PC-3 (cell line): ENCODE measurements at regions not wholly inside any gene's neighbourhood (a gene's known extent, or its start where the extent isn't known, plus 50 kb on each side); places are given as distances from the start of the nearest gene placed in this dataset.

Source experiments
- ATAC-seq: fragments of 200-7000 bp; cut with Tn5 transposase; 2 replicates; pipeline ENCODE4 v1.9.1; 2020; ENCODE audit warnings: mild to moderate bottlenecking, moderate library complexity
- BruUV-seq: library from RNA; stranded (reverse); fragments of 400-500 nt; replicated peaks from 2 replicates; lab custom pipeline; 2021; lab: Mats Ljungman, UMichigan
- CTCF ChIA-PET: fragments of 300-600 bp; sonication (Branson Sonifier 250); formaldehyde crosslinking; loops from one replicate; lab custom pipeline; 2022; ENCODE audit warnings: antibody characterized with exemption; lab: Charles Lee
- POLR2A ChIA-PET: fragments of 300-600 bp; sonication (Branson Sonifier 250); formaldehyde crosslinking; loops from one replicate; lab custom pipeline; 2022; ENCODE audit warnings: antibody characterized with exemption; ENCODE audit not compliant: unreplicated experiment; lab: Charles Lee
- DNase-seq: peaks from one replicate; pipeline ENCODE4 v3.0.0-alpha.2; 2015
- H2AFZ ChIP-seq: fragments of 300-600 bp; sonication (generic); 2 replicates; pipeline ENCODE4 v1.6.0; 2016; ENCODE audit warnings: antibody characterized with exemption, low read length
- H3F3A ChIP-seq: fragments of 300-600 bp; sonication (generic); one replicate; pipeline ENCODE4 v1.6.0; 2017; ENCODE audit warnings: antibody characterized with exemption, low read length, control low read depth, mild to moderate bottlenecking; ENCODE audit not compliant: unreplicated experiment
- H3K27ac ChIP-seq: fragments of 300-600 bp; sonication (generic); 2 replicates; pipeline ENCODE4 v1.5.1; 2016; ENCODE audit warnings: mild to moderate bottlenecking, low read length
- H3K27me3 ChIP-seq: fragments of 300-600 bp; sonication (generic); 2 replicates; pipeline ENCODE4 v1.6.1; 2016; ENCODE audit warnings: low read length, mixed read lengths
- H3K36me3 ChIP-seq: fragments of 300-600 bp; sonication (generic); 2 replicates; pipeline ENCODE4 v1.6.1; 2016; ENCODE audit warnings: low read depth, mixed run types, low read length, mixed read lengths
- H3K4me1 ChIP-seq: fragments of 300-600 bp; sonication (generic); 2 replicates; pipeline ENCODE4 v1.5.1; 2016; ENCODE audit warnings: low read length; ENCODE audit not compliant: insufficient read depth
- H3K4me2 ChIP-seq: fragments of 300-600 bp; sonication (generic); 2 replicates; pipeline ENCODE4 v1.6.0; 2016; ENCODE audit warnings: low read length
- H3K4me3 ChIP-seq: fragments of 300-600 bp; sonication (generic); 2 replicates; pipeline ENCODE4 v1.5.1; 2016; ENCODE audit warnings: mild to moderate bottlenecking, low read length, mixed read lengths
- H3K79me2 ChIP-seq: fragments of 300-600 bp; sonication (generic); 2 replicates; pipeline ENCODE4 v1.6.1; 2017; ENCODE audit warnings: low read length, mixed read lengths
- H3K9ac ChIP-seq: fragments of 300-600 bp; sonication (generic); 2 replicates; pipeline ENCODE4 v1.6.0; 2016; ENCODE audit warnings: mild to moderate bottlenecking, low read length
- H3K9me2 ChIP-seq: fragments of 300-600 bp; sonication (generic); replicated peaks from 2 replicates; pipeline ENCODE4 v1.6.1; 2016; ENCODE audit warnings: mixed run types, low read length, mixed read lengths
- H3K9me3 ChIP-seq: fragments of 300-600 bp; sonication (generic); 2 replicates; pipeline ENCODE4 v1.6.1; 2016; ENCODE audit warnings: low read length, mixed read lengths
- H4K20me1 ChIP-seq: fragments of 300-600 bp; sonication (generic); 2 replicates; pipeline ENCODE4 v1.6.1; 2016; ENCODE audit warnings: low read length, mixed read lengths
- EZH2 ChIP-seq: fragments of 300-600 bp; sonication (generic); IDR thresholded peaks from one replicate; pipeline ENCODE4 v1.6.1; 2017; ENCODE audit warnings: antibody characterized with exemption, mild to moderate bottlenecking, low read length; ENCODE audit not compliant: unreplicated experiment
- EZH2phosphoT487 ChIP-seq: fragments of 300-600 bp; sonication (generic); IDR thresholded peaks from 2 replicates; pipeline ENCODE4 v1.6.1; 2018; ENCODE audit warnings: mild to moderate bottlenecking, antibody characterized with exemption, low read length, borderline replicate concordance
- intact Hi-C: fragments of 100-400 bp; cut with micrococcal nuclease; formaldehyde crosslinking; loops from 2 replicates; pipeline ENCODE4 v1.9.0; 2023
- TF ChIP-seq, protein P1 (sequence below): fragments of 300-600 bp; sonication (generic); conservative IDR thresholded peaks from 2 replicates; pipeline ENCODE4 v1.5.1; 2017; ENCODE audit warnings: antibody characterized with exemption, low read depth, mild to moderate bottlenecking, low read length

DNA sequence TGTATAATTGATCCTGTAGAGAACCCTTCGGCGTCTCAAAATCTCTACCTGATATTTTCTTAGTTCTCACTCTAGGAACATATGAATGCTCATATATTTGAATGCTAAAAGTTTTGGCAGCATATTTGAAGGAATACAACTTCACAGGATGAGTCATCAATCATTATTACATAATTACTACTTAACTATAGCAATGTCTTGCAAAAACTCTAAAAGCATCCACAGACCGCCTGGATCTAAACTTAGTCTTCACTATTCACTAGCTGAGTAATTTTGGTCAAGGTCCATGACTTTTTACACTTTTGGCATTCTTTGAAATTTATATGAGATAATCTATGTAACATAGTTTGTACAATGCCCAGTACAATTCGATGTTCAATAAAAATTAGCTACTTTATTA lies 194.7 kb downstream of the DTHD1 start:
- Histone ChIP-seq H3K4me1 (no peaks in the 10 kb centered on the region), H3K9ac (no peak overlapping the region), H3K4me2 (no peak overlapping the region), H3K27me3 (peaks cover 17% of the 10 kb centered on the region), H3F3A (no peaks in the 10 kb centered on the region), H3K79me2 (no peaks in the 10 kb centered on the region), H3K36me3 (no peaks in the 10 kb centered on the region), H3K4me3 (no peak overlapping the region), H3K27ac (no peak overlapping the region), H3K9me3 (no peaks in the 10 kb centered on the region), H4K20me1 (no peaks in the 10 kb centered on the region), H3K9me2 (no peaks in the 10 kb centered on the region), H2AFZ (no peak overlapping the region)
- no peak for ATAC-seq
- CTCF ChIA-PET = no interaction called here
- DNase-seq = no peak
- intact Hi-C loops = no loop called here
- TF ChIP-seq EZH2phosphoT487 (no peak), EZH2 (no peak)
- TF ChIP-seq, protein P1, sequence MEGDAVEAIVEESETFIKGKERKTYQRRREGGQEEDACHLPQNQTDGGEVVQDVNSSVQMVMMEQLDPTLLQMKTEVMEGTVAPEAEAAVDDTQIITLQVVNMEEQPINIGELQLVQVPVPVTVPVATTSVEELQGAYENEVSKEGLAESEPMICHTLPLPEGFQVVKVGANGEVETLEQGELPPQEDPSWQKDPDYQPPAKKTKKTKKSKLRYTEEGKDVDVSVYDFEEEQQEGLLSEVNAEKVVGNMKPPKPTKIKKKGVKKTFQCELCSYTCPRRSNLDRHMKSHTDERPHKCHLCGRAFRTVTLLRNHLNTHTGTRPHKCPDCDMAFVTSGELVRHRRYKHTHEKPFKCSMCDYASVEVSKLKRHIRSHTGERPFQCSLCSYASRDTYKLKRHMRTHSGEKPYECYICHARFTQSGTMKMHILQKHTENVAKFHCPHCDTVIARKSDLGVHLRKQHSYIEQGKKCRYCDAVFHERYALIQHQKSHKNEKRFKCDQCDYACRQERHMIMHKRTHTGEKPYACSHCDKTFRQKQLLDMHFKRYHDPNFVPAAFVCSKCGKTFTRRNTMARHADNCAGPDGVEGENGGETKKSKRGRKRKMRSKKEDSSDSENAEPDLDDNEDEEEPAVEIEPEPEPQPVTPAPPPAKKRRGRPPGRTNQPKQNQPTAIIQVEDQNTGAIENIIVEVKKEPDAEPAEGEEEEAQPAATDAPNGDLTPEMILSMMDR = no peak
- BruUV-seq = no TSS peak
- POLR2A ChIA-PET = no interaction called here

DNA sequence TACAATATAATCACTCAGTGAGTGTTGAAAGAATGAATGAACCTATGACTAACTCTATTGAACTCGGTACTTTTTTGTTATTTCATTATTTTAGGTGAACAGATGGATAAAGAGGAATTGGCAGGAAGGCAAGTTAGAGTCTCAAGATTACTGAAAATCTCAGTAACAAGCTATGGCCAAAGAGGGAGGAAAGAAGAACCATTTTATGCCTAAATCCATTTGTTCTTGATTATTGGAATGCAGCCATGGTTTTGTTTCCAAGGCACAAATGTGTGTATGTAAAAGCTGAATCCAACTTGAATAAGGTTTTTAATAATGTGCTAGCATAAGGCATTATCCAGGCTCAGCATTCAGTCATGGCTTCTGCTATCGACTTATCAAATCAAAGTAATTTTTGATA lies 196.4 kb downstream of the DTHD1 start:
- POLR2A ChIA-PET = no interaction called here
- ATAC-seq = no peak
- no peaks in the 10 kb centered on the region for H3K36me3 ChIP-seq
- no peak overlapping the region for H3K4me3 ChIP-seq
- H3K27me3 ChIP-seq = peaks cover 21% of the 10 kb centered on the region
- H3K4me2 ChIP-seq = no peak overlapping the region
- no peaks in the 10 kb centered on the region for H3K79me2 ChIP-seq
- no peak for DNase-seq
- H3K27ac ChIP-seq = no peak overlapping the region
- no peak overlapping the region for H2AFZ ChIP-seq
- no peak overlapping the region for H3K9ac ChIP-seq
- no peaks in the 10 kb centered on the region for H4K20me1 ChIP-seq
- no TSS peak for BruUV-seq
- CTCF ChIA-PET = no interaction called here
- no peaks in the 10 kb centered on the region for H3K9me2 ChIP-seq
- H3K9me3 ChIP-seq = no peaks in the 10 kb centered on the region
- intact Hi-C loops = no loop called here
- TF ChIP-seq EZH2phosphoT487 = no peak
- TF ChIP-seq, protein P1 = no peak
- TF ChIP-seq EZH2 = no peak
- no peaks in the 10 kb centered on the region for H3K4me1 ChIP-seq
- no peaks in the 10 kb centered on the region for H3F3A ChIP-seq

DNA sequence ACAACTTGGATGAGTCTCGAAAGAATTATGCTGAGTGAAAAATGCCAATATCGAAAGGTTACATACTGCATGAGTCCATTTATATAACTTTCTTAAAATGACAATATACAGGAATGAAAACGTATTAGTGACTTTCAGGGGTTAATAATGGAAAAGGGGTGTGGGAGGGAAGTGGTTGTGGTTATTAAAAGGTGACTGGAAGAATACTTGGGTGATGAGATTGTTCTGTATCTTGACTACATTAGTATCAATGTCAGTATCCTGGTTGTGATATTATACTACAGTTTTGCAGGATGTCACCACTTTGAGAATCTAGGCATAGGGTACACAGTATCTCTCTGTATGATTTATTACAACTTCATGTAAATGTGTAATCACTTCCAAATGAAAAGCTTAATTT lies 204.5 kb downstream of the DTHD1 start:
- H3K4me2 ChIP-seq = no peak overlapping the region
- intact Hi-C loops = no loop called here

More for the DNA sequence above, 204.5 kb downstream of the DTHD1 start:
- H3K4me3 ChIP-seq = no peak overlapping the region
- no peaks in the 10 kb centered on the region for H3K9me3 ChIP-seq
- H3K79me2 ChIP-seq = no peaks in the 10 kb centered on the region
- no peaks in the 10 kb centered on the region for H3K4me1 ChIP-seq
- no TSS peak for BruUV-seq
- DNase-seq (no peak), ATAC-seq (no peak)
- H3K9ac ChIP-seq = no peak overlapping the region
- ChIA-PET CTCF (no interaction called here), POLR2A (no interaction called here)
- H3K27ac ChIP-seq = no peak overlapping the region
- H3K36me3 ChIP-seq = no peaks in the 10 kb centered on the region
- no peaks in the 10 kb centered on the region for H3F3A ChIP-seq
- no peaks in the 10 kb centered on the region for H4K20me1 ChIP-seq
- no peak overlapping the region for H2AFZ ChIP-seq
- TF ChIP-seq, protein P1 = no peak
- no peak for TF ChIP-seq EZH2phosphoT487
- no peak for TF ChIP-seq EZH2
- no peaks in the 10 kb centered on the region for H3K9me2 ChIP-seq
- peaks cover 4% of the 10 kb centered on the region; the same call in 1 of the 2 replicates for H3K27me3 ChIP-seq
